Heart left ventricle (tissue), 13 donors: ENCODE measurements at regions not wholly inside any gene's neighbourhood (a gene's known extent, or its start where the extent isn't known, plus 50 kb on each side); places are given as distances from the start of the nearest gene placed in this dataset.

Experiments
- POLR2A ChIP-seq, 2 donors: fragments of 450-650 bp; IDR thresholded peaks; one replicate each; pipeline ENCODE4 v1.6.1; 2017; ENCODE audit warnings: antibody characterized with exemption in 2 of 2, mild to moderate bottlenecking in 2 of 2, moderate library complexity in 2 of 2
- TF ChIP-seq, protein P1 (sequence below), 12 donors: fragments of 200-600 bp; sonication (generic) in 4 of 12; IDR thresholded peaks; one replicate each; pipeline versions ENCODE4 v1.5.0 to v1.8.0; 2018 to 2022; ENCODE audit warnings: antibody characterized with exemption in 12 of 12, mild to moderate bottlenecking in 5 of 12
- donor health status: ischemic (EF 13 %, LVEDD 7.1; RV severe dilation, severe dysfunction).
- donor health status: DM: no; HTN: yes; CAD: no.
- donor health status: DM: no; HTN: no; CAD: no.
- donor health status: ischemic (EF 25% LVEDD 6.9; RV normal size, moderate dysfunction).
- donor health status: ischemic (EF 25% LVEDD 5.7; RV mildly dilated, moderate dysfunction).
- donor health status: ischemic (EF 35%, LVEDD 5.7; RV mildly dilated, moderate dysfunction).
- donor health status: nonischemic (EF 11% LVEDD 7.7; RV severe dilation, severe dysfunction).
- donor health status: DM: yes; HTN: yes; CAD: no.
- donor health status: PGD.
- donor health status: ischemic (EF 29% LVEDD 5.4; RV normal size, mild dysfunction).
- donor health status: nonischemic (EF 23%, LVEDD 6.1; RV moderate dilation, normal function).

DNA sequence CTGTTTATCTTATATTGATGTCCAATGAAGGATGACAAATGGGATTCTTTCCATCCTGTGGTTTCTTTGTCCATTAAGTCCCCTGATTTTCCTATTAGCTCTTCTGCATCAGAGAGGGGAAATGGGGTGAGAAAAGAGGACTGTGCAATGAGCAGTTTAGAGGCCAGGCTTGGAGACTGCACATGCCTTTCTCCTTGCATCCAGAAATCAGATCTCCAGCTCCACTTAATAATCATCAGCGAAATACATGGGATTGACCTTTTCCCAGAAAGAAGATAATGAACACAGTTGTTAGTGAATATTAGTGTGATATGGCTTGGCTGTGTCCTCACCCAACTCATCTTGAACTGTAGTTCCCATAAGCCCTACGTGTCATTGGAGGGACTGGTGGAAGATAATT is 697.4 kb downstream of the CBLN2 start:
- TF ChIP-seq, protein P1, sequence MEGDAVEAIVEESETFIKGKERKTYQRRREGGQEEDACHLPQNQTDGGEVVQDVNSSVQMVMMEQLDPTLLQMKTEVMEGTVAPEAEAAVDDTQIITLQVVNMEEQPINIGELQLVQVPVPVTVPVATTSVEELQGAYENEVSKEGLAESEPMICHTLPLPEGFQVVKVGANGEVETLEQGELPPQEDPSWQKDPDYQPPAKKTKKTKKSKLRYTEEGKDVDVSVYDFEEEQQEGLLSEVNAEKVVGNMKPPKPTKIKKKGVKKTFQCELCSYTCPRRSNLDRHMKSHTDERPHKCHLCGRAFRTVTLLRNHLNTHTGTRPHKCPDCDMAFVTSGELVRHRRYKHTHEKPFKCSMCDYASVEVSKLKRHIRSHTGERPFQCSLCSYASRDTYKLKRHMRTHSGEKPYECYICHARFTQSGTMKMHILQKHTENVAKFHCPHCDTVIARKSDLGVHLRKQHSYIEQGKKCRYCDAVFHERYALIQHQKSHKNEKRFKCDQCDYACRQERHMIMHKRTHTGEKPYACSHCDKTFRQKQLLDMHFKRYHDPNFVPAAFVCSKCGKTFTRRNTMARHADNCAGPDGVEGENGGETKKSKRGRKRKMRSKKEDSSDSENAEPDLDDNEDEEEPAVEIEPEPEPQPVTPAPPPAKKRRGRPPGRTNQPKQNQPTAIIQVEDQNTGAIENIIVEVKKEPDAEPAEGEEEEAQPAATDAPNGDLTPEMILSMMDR (IDR thresholded peaks at IDR 0.05), result no peak
- no peak for TF ChIP-seq POLR2A (IDR thresholded peaks at IDR 0.05)
